Neuron (in vitro differentiated cells): ENCODE measurements at regions not wholly inside any gene's neighbourhood (a gene's known extent, or its start where the extent isn't known, plus 50 kb on each side); places are given as distances from the start of the nearest gene placed in this dataset.
"Not testable (repeated sequence)": the region's sequence is repeated elsewhere in the genome, so short reads cannot be mapped to it uniquely, and the experiment has no call there.

Experiments
- H2AFZ ChIP-seq: one replicate; pipeline ENCODE4 v1.6.1; 2013; ENCODE audit warnings: low read depth, mild to moderate bottlenecking, inconsistent platforms, low read length, moderate library complexity
- H3K27me3 ChIP-seq: one replicate; pipeline ENCODE4 v1.6.1; 2013; ENCODE audit warnings: low read length; ENCODE audit not compliant: insufficient read depth
- H3K36me3 ChIP-seq: one replicate; pipeline ENCODE4 v1.6.1; 2013; ENCODE audit warnings: low read length; ENCODE audit not compliant: insufficient read depth
- H3K4me1 ChIP-seq: one replicate; pipeline ENCODE4 v1.6.1; 2013; ENCODE audit warnings: low read length; ENCODE audit not compliant: insufficient read depth
- H3K4me3 ChIP-seq: 2 replicates; pipeline ENCODE4 v1.5.1; 2013; ENCODE audit warnings: mild to moderate bottlenecking, low read length, moderate library complexity
- H3K9me3 ChIP-seq: one replicate; pipeline ENCODE4 v1.6.1; 2013; ENCODE audit warnings: low read length

- H3K4me3 ChIP-seq: no peak overlapping the region
- H2AFZ ChIP-seq: no peak overlapping the region
- no peaks in the 10 kb centered on the region for H3K36me3 ChIP-seq
- H3K9me3 ChIP-seq: no peaks in the 10 kb centered on the region
- no peaks in the 10 kb centered on the region for H3K27me3 ChIP-seq
- no peaks in the 10 kb centered on the region for H3K4me1 ChIP-seq
Measured at GRCh38 chr2:78814331-78814986, 211.0 kb upstream of the REG3G start.

GRCh38 chr2:78817430-78817829, 208.1 kb upstream of the REG3G start:
- no peak overlapping the region for H2AFZ ChIP-seq
- no peaks in the 10 kb centered on the region for H3K4me1 ChIP-seq
- H3K9me3 ChIP-seq: no peaks in the 10 kb centered on the region
- H3K4me3 ChIP-seq: no peak overlapping the region
- no peaks in the 10 kb centered on the region for H3K36me3 ChIP-seq
- H3K27me3 ChIP-seq: no peaks in the 10 kb centered on the region

- H3K4me3 ChIP-seq: no peak overlapping the region
- H3K4me1 ChIP-seq: no peaks in the 10 kb centered on the region
- H3K27me3 ChIP-seq: no peaks in the 10 kb centered on the region
- no peaks in the 10 kb centered on the region for H3K36me3 ChIP-seq
- no peak overlapping the region for H2AFZ ChIP-seq
- no peaks in the 10 kb centered on the region for H3K9me3 ChIP-seq
Measured at GRCh38 chr2:78832481-78832880, 193.0 kb upstream of the REG3G start.

GRCh38 chr2:78839259-78839658, 186.2 kb upstream of the REG3G start:
- Histone ChIP-seq H3K9me3 (no peaks in the 10 kb centered on the region), H3K36me3 (no peaks in the 10 kb centered on the region), H3K4me3 (no peak overlapping the region), H3K27me3 (no peaks in the 10 kb centered on the region), H3K4me1 (no peaks in the 10 kb centered on the region), H2AFZ (no peak overlapping the region)

GRCh38 chr2:78840311-78840710, 185.2 kb upstream of the REG3G start:
- not testable (repeated sequence) for H3K27me3 ChIP-seq, H3K9me3 ChIP-seq, H3K4me3 ChIP-seq, H3K4me1 ChIP-seq, H2AFZ ChIP-seq, H3K36me3 ChIP-seq

GRCh38 chr2:78845664-78846185, 179.8 kb upstream of the REG3G start:
- Histone ChIP-seq H2AFZ (no peak overlapping the region), H3K27me3 (no peaks in the 10 kb centered on the region), H3K4me1 (no peaks in the 10 kb centered on the region), H3K4me3 (no peak overlapping the region), H3K36me3 (no peaks in the 10 kb centered on the region), H3K9me3 (no peaks in the 10 kb centered on the region)

- H3K4me1 ChIP-seq: no peaks in the 10 kb centered on the region
- H3K9me3 ChIP-seq: no peaks in the 10 kb centered on the region
- H3K36me3 ChIP-seq: no peaks in the 10 kb centered on the region
- H3K4me3 ChIP-seq: no peak overlapping the region
- H2AFZ ChIP-seq: no peak overlapping the region
- H3K27me3 ChIP-seq: no peaks in the 10 kb centered on the region
Measured at GRCh38 chr2:78861546-78861945, 164.0 kb upstream of the REG3G start.

GRCh38 chr2:78864205-78864604, 161.3 kb upstream of the REG3G start:
- no peaks in the 10 kb centered on the region for H3K9me3 ChIP-seq
- no peaks in the 10 kb centered on the region for H3K36me3 ChIP-seq
- H3K4me1 ChIP-seq: no peaks in the 10 kb centered on the region
- no peak overlapping the region for H2AFZ ChIP-seq
- H3K27me3 ChIP-seq: no peaks in the 10 kb centered on the region
- no peak overlapping the region for H3K4me3 ChIP-seq

- no peaks in the 10 kb centered on the region for H3K4me1 ChIP-seq
- no peaks in the 10 kb centered on the region for H3K36me3 ChIP-seq
- no peaks in the 10 kb centered on the region for H3K9me3 ChIP-seq
- no peaks in the 10 kb centered on the region for H3K27me3 ChIP-seq
- H2AFZ ChIP-seq: no peak overlapping the region
- H3K4me3 ChIP-seq: no peak overlapping the region
Measured at GRCh38 chr2:78865667-78866066, 159.8 kb upstream of the REG3G start.

- H3K4me3 ChIP-seq: no peak overlapping the region
- no peak overlapping the region for H2AFZ ChIP-seq
- H3K36me3 ChIP-seq: no peaks in the 10 kb centered on the region
- no peaks in the 10 kb centered on the region for H3K4me1 ChIP-seq
- H3K9me3 ChIP-seq: no peaks in the 10 kb centered on the region
- H3K27me3 ChIP-seq: no peaks in the 10 kb centered on the region
Measured at GRCh38 chr2:78870343-78870967, 155.0 kb upstream of the REG3G start.

GRCh38 chr2:78873526-78873925, 152.0 kb upstream of the REG3G start:
- H2AFZ ChIP-seq: no peak overlapping the region
- no peaks in the 10 kb centered on the region for H3K36me3 ChIP-seq
- no peaks in the 10 kb centered on the region for H3K4me1 ChIP-seq
- H3K27me3 ChIP-seq: no peaks in the 10 kb centered on the region
- no peak overlapping the region for H3K4me3 ChIP-seq
- no peaks in the 10 kb centered on the region for H3K9me3 ChIP-seq

- Histone ChIP-seq H3K27me3 (no peaks in the 10 kb centered on the region), H3K9me3 (no peaks in the 10 kb centered on the region), H2AFZ (no peak overlapping the region), H3K4me1 (no peaks in the 10 kb centered on the region), H3K36me3 (no peaks in the 10 kb centered on the region), H3K4me3 (no peak overlapping the region)
Measured at GRCh38 chr2:78876316-78876688, 149.2 kb upstream of the REG3G start.

- H3K4me3 ChIP-seq: no peak overlapping the region
- no peaks in the 10 kb centered on the region for H3K9me3 ChIP-seq
- H3K36me3 ChIP-seq: no peaks in the 10 kb centered on the region
- no peaks in the 10 kb centered on the region for H3K4me1 ChIP-seq
- no peaks in the 10 kb centered on the region for H3K27me3 ChIP-seq
- no peak overlapping the region for H2AFZ ChIP-seq
Measured at GRCh38 chr2:78887446-78887845, 138.1 kb upstream of the REG3G start.

- no peaks in the 10 kb centered on the region for H3K9me3 ChIP-seq
- H3K27me3 ChIP-seq: no peaks in the 10 kb centered on the region
- no peaks in the 10 kb centered on the region for H3K4me1 ChIP-seq
- no peak overlapping the region for H3K4me3 ChIP-seq
- H3K36me3 ChIP-seq: no peaks in the 10 kb centered on the region
- no peak overlapping the region for H2AFZ ChIP-seq
Measured at GRCh38 chr2:78890935-78891334, 134.6 kb upstream of the REG3G start.
